IMR-90 (cell line): ENCODE measurements at regions not wholly inside any gene's neighbourhood (a gene's known extent, or its start where the extent isn't known, plus 50 kb on each side); places are given as distances from the start of the nearest gene placed in this dataset.

Source experiments
- BHLHE40 ChIP-seq: fragments of 150-350 bp; IDR thresholded peaks from 2 replicates; pipeline ENCODE4 v1.6.1; 2016; ENCODE audit warnings: mild to moderate bottlenecking, low read depth, low read length
- CHD1 ChIP-seq: IDR thresholded peaks from 2 replicates; pipeline ENCODE4 v1.6.1; 2012; ENCODE audit warnings: low read depth, low read length, improper control_type of control experiment
- FOS ChIP-seq: fragments of 150-350 bp; IDR thresholded peaks from 2 replicates; pipeline ENCODE4 v1.6.1; 2016; ENCODE audit warnings: low read depth, low read length
- MAZ ChIP-seq: IDR thresholded peaks from 2 replicates; pipeline ENCODE4 v1.6.1; 2012; ENCODE audit warnings: low read depth, mild to moderate bottlenecking, low read length, improper control_type of control experiment, moderate library complexity, borderline replicate concordance
- NFE2L2 ChIP-seq: fragments of 150-350 bp; IDR thresholded peaks from 2 replicates; pipeline ENCODE4 v1.6.1; 2016; ENCODE audit warnings: low read depth, mild to moderate bottlenecking, low read length
- POLR2A ChIP-seq: IDR thresholded peaks from 2 replicates; pipeline ENCODE4 v1.6.1; 2012; ENCODE audit warnings: mild to moderate bottlenecking, low read depth, low read length
- RAD21 ChIP-seq: IDR thresholded peaks from 2 replicates; pipeline ENCODE4 v1.6.1; 2012; ENCODE audit warnings: low read length, improper control_type of control experiment
- RFX5 ChIP-seq: IDR thresholded peaks from 2 replicates; pipeline ENCODE4 v1.8.0; 2012; ENCODE audit warnings: low read depth, mild to moderate bottlenecking, low read length, moderate library complexity
- SMC3 ChIP-seq: fragments of 150-350 bp; IDR thresholded peaks from 2 replicates; pipeline ENCODE4 v1.6.1; 2016; ENCODE audit warnings: low read depth, mild to moderate bottlenecking, antibody characterized with exemption, low read length, moderate library complexity
- TF ChIP-seq, protein P1 (sequence below): conservative IDR thresholded peaks from 2 replicates; pipeline ENCODE4 v1.5.1; 2012; ENCODE audit warnings: mild to moderate bottlenecking, low read depth, low read length, improper control_type of control experiment
- TF ChIP-seq, protein P2 (sequence below): fragments of 150-350 bp; IDR thresholded peaks from 2 replicates; pipeline ENCODE4 v1.6.1; 2017; ENCODE audit warnings: mild to moderate bottlenecking, antibody characterized with exemption, low read length, low read depth

GRCh38 chr2:171627412-171627811, 59.9 kb upstream of the DYNC1I2 start:
- TF ChIP-seq, protein P1, sequence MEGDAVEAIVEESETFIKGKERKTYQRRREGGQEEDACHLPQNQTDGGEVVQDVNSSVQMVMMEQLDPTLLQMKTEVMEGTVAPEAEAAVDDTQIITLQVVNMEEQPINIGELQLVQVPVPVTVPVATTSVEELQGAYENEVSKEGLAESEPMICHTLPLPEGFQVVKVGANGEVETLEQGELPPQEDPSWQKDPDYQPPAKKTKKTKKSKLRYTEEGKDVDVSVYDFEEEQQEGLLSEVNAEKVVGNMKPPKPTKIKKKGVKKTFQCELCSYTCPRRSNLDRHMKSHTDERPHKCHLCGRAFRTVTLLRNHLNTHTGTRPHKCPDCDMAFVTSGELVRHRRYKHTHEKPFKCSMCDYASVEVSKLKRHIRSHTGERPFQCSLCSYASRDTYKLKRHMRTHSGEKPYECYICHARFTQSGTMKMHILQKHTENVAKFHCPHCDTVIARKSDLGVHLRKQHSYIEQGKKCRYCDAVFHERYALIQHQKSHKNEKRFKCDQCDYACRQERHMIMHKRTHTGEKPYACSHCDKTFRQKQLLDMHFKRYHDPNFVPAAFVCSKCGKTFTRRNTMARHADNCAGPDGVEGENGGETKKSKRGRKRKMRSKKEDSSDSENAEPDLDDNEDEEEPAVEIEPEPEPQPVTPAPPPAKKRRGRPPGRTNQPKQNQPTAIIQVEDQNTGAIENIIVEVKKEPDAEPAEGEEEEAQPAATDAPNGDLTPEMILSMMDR = no peak
- TF ChIP-seq POLR2A (no peak), FOS (no peak), CHD1 (no peak), MAZ (no peak), NFE2L2 (no peak), BHLHE40 (no peak), RFX5 (no peak), RAD21 (no peak), SMC3 (no peak)
- TF ChIP-seq, protein P2, sequence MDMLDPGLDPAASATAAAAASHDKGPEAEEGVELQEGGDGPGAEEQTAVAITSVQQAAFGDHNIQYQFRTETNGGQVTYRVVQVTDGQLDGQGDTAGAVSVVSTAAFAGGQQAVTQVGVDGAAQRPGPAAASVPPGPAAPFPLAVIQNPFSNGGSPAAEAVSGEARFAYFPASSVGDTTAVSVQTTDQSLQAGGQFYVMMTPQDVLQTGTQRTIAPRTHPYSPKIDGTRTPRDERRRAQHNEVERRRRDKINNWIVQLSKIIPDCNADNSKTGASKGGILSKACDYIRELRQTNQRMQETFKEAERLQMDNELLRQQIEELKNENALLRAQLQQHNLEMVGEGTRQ = no peak
